Vagina (tissue), 2 donors: ENCODE measurements at regions not wholly inside any gene's neighbourhood (a gene's known extent, or its start where the extent isn't known, plus 50 kb on each side); places are given as distances from the start of the nearest gene placed in this dataset.
"Not testable (repeated sequence)": the region's sequence is repeated elsewhere in the genome, so short reads cannot be mapped to it uniquely, and the experiment has no call there.

Experiments
- CTCF ChIP-seq, 3 experiments: fragments of 450-650 bp in 2 of 3; fragments of 200-600 bp in 1 of 3; sonication (generic) in 1 of 3; IDR thresholded peaks; one replicate each; pipeline ENCODE4 v1.5.1; 2017 to 2019; ENCODE audit warnings: antibody characterized with exemption in 3 of 3, mild to moderate bottlenecking in 2 of 3, moderate library complexity in 2 of 3
- POLR2A ChIP-seq, 2 donors: fragments of 450-650 bp; IDR thresholded peaks; one replicate each; pipeline ENCODE4 v1.6.1; 2017; ENCODE audit warnings: antibody characterized with exemption in 2 of 2, mild to moderate bottlenecking in 2 of 2, moderate library complexity in 2 of 2

DNA sequence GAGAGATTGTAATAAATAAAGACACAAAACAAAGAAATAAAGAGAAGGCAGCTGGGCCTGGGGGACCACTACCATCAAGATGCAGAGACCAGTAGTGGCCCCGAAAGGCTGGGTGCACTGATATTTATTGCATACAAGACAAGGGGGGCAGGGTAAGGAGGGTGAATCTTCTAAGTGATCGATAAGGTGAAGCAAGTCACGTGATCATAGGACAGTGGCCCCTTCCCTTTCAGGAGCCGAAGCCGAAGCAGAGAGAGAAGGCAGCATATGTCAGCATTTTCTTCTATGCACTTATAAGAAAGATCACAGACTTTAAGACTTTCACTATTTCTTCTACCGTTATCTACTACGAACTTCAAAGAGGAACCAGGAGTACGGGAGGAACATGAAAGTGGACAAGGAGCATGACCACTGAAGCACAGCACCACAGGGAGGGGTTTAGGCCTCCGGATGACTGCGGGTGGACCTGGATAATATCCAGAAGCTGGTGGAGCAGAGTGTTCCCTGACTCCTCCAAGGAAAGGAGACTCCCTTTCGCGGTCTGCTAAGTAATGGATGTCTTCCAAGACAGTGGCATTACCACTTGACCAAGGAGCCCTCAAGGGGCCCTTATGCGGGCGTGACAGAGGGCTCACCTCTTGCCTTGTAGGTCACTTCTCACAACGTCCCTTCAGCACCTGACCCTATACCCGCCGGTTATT is 126.4 kb downstream of the RBM46 start:
- TF ChIP-seq POLR2A, CTCF (IDR thresholded peaks at IDR 0.05): not testable (repeated sequence)
